ENCODE measurements at regions not wholly inside any gene's neighbourhood (a gene's known extent, or its start where the extent isn't known, plus 50 kb on each side); places are given as distances from the start of the nearest gene placed in this dataset.

DNA sequence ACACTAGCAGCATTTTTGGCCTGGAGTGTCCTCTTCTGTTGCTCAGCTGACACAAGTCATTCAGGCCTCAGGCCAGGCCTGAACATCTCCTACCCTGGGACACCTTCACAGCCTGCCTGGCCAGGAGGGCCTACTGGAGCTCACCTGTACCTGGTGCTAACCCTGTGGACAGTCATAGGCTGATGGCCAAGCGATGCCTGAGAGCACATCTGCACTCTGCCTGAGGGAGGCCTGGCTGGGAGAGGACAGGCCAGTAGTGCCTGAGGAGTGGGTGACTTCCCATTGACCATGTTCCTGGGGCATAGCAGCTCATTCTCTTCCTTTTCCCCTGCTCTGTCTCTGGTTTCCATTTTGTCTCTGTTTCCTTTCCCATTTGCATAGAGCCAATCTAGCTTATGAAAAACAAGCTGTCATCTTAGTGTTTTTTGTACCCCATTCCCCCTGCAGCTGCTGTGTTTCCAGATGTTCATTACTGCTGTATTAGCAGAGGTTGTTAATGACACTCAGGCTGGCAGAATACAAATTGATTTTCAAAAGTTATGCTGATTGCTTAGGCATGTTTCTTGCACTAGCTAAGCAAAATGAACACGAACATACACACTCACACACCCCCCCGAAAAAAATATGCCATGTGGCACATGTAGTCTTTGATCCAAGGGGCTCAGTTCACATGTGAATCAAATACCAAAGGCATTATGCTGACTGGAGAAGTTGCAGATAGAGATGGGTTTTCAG is 149.7 kb upstream of the HS6ST1 start:
- no peaks in the 10 kb centered on the region for H3K27me3 ChIP-seq (ENCODE audit: control insufficient read depth in 4 of 4, insufficient read depth in 4 of 4, low read length in 3 of 4)
- H3K9ac ChIP-seq (ENCODE audit: low read depth in 1 of 2, low read length in 2 of 2): no peak overlapping the region
- H3K27ac ChIP-seq (ENCODE audit: low read depth in 1 of 2, low read length in 2 of 2): no peak overlapping the region
- 88% methylated on average over 3 of the region's 3 CpGs for WGBS
- H3K4me3 ChIP-seq (ENCODE audit: low read depth in 1 of 3, low read length in 3 of 3): no peak overlapping the region
- DNase-seq (ENCODE audit: low spot score): peak; percentile 9
- TF ChIP-seq GABPA (IDR thresholded peaks at IDR 0.05 in 1 of 2, conservative IDR thresholded peaks at IDR 0.05 in 1 of 2) (no peak), RXRA (IDR thresholded peaks at IDR 0.05) (no peak), FOXA2 (IDR thresholded peaks at IDR 0.05) (no peak), YY1 (IDR thresholded peaks at IDR 0.05) (no peak)
- TF ChIP-seq, protein P1, sequence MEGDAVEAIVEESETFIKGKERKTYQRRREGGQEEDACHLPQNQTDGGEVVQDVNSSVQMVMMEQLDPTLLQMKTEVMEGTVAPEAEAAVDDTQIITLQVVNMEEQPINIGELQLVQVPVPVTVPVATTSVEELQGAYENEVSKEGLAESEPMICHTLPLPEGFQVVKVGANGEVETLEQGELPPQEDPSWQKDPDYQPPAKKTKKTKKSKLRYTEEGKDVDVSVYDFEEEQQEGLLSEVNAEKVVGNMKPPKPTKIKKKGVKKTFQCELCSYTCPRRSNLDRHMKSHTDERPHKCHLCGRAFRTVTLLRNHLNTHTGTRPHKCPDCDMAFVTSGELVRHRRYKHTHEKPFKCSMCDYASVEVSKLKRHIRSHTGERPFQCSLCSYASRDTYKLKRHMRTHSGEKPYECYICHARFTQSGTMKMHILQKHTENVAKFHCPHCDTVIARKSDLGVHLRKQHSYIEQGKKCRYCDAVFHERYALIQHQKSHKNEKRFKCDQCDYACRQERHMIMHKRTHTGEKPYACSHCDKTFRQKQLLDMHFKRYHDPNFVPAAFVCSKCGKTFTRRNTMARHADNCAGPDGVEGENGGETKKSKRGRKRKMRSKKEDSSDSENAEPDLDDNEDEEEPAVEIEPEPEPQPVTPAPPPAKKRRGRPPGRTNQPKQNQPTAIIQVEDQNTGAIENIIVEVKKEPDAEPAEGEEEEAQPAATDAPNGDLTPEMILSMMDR (IDR thresholded peaks at IDR 0.05; ENCODE audit: low read depth, low read length, missing input control): no peak
- peaks cover 0 to 4% (median under 1%) of the 10 kb centered on the region in 4 donors for H3K4me1 ChIP-seq (ENCODE audit: control insufficient read depth in 4 of 4, insufficient read depth in 4 of 4, low read length in 3 of 4)
- peaks cover 2 to 21% (median 14%) of the 10 kb centered on the region in 4 donors for H3K9me3 ChIP-seq (ENCODE audit: control insufficient read depth in 4 of 4, low read length in 3 of 4)
- H3K36me3 ChIP-seq (ENCODE audit: control insufficient read depth in 4 of 4, insufficient read depth in 3 of 4, low read depth in 1 of 4, low read length in 3 of 4): no peaks in the 10 kb centered on the region

DNA sequence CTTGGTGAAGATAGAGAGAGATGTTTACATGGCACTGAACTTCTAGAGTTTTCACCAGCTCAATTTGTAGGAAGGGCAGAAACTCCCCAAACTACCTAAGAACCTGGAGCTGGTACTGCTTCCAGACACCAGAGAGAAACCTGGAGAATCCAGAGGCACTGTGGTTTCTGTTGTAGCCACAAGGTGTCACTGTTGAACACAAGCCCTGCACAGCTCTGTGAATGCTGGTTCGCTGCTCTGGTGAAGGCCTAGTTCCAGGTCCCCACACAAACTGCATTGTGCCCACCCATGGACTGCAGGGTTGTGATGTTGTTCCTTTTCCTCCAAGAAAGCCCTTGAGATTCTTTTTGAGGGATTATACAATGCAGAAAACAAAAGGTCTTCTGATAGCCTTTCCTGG is 150.5 kb upstream of the HS6ST1 start:
- Histone ChIP-seq H3K36me3 (ENCODE audit: control insufficient read depth in 4 of 4, insufficient read depth in 3 of 4, low read depth in 1 of 4, low read length in 3 of 4) (no peaks in the 10 kb centered on the region), H3K27me3 (ENCODE audit: control insufficient read depth in 4 of 4, insufficient read depth in 4 of 4, low read length in 3 of 4) (no peaks in the 10 kb centered on the region), H3K27ac (ENCODE audit: low read depth in 1 of 2, low read length in 2 of 2) (no peak overlapping the region), H3K9me3 (ENCODE audit: control insufficient read depth in 4 of 4, low read length in 3 of 4) (peaks cover 2 to 21% (median 14%) of the 10 kb centered on the region in 4 donors), H3K4me3 (ENCODE audit: low read depth in 1 of 3, low read length in 3 of 3) (peak overlapping the region in 2 of 3 donors; percentile 23 to 37), H3K4me1 (ENCODE audit: control insufficient read depth in 4 of 4, insufficient read depth in 4 of 4, low read length in 3 of 4) (peaks cover 0 to 4% (median under 1%) of the 10 kb centered on the region in 4 donors), H3K9ac (ENCODE audit: low read depth in 1 of 2, low read length in 2 of 2) (no peak overlapping the region)
- peak; percentile 29 for DNase-seq (ENCODE audit: low spot score)
- TF ChIP-seq, protein P1 (IDR thresholded peaks at IDR 0.05; ENCODE audit: low read depth, low read length, missing input control): peak; percentile 24
- no peak for TF ChIP-seq HNF4A (conservative IDR thresholded peaks at IDR 0.05)
- TF ChIP-seq GABPA (IDR thresholded peaks at IDR 0.05 in 1 of 2, conservative IDR thresholded peaks at IDR 0.05 in 1 of 2): no peak
- TF ChIP-seq, protein P2, sequence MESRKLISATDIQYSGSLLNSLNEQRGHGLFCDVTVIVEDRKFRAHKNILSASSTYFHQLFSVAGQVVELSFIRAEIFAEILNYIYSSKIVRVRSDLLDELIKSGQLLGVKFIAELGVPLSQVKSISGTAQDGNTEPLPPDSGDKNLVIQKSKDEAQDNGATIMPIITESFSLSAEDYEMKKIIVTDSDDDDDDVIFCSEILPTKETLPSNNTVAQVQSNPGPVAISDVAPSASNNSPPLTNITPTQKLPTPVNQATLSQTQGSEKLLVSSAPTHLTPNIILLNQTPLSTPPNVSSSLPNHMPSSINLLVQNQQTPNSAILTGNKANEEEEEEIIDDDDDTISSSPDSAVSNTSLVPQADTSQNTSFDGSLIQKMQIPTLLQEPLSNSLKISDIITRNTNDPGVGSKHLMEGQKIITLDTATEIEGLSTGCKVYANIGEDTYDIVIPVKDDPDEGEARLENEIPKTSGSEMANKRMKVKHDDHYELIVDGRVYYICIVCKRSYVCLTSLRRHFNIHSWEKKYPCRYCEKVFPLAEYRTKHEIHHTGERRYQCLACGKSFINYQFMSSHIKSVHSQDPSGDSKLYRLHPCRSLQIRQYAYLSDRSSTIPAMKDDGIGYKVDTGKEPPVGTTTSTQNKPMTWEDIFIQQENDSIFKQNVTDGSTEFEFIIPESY (IDR thresholded peaks at IDR 0.05): no peak
- TF ChIP-seq, protein P3, sequence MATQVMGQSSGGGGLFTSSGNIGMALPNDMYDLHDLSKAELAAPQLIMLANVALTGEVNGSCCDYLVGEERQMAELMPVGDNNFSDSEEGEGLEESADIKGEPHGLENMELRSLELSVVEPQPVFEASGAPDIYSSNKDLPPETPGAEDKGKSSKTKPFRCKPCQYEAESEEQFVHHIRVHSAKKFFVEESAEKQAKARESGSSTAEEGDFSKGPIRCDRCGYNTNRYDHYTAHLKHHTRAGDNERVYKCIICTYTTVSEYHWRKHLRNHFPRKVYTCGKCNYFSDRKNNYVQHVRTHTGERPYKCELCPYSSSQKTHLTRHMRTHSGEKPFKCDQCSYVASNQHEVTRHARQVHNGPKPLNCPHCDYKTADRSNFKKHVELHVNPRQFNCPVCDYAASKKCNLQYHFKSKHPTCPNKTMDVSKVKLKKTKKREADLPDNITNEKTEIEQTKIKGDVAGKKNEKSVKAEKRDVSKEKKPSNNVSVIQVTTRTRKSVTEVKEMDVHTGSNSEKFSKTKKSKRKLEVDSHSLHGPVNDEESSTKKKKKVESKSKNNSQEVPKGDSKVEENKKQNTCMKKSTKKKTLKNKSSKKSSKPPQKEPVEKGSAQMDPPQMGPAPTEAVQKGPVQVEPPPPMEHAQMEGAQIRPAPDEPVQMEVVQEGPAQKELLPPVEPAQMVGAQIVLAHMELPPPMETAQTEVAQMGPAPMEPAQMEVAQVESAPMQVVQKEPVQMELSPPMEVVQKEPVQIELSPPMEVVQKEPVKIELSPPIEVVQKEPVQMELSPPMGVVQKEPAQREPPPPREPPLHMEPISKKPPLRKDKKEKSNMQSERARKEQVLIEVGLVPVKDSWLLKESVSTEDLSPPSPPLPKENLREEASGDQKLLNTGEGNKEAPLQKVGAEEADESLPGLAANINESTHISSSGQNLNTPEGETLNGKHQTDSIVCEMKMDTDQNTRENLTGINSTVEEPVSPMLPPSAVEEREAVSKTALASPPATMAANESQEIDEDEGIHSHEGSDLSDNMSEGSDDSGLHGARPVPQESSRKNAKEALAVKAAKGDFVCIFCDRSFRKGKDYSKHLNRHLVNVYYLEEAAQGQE (IDR thresholded peaks at IDR 0.05): no peak
- no peak for TF ChIP-seq RXRA (IDR thresholded peaks at IDR 0.05)
- TF ChIP-seq FOXA2 (IDR thresholded peaks at IDR 0.05): no peak
- no peak for TF ChIP-seq NR2F2 (IDR thresholded peaks at IDR 0.05)
- no peak for TF ChIP-seq YY1 (IDR thresholded peaks at IDR 0.05)
- TF ChIP-seq JUND (IDR thresholded peaks at IDR 0.05): no peak
- TF ChIP-seq RAD21 (IDR thresholded peaks at IDR 0.05): peak in 1 of 2 donors; percentile 51
- 94% methylated on average over 1 of the region's 1 CpG for WGBS

Data from liver (tissue), 8 donors.